Heart right ventricle (tissue), 16 donors: ENCODE measurements at regions not wholly inside any gene's neighbourhood (a gene's known extent, or its start where the extent isn't known, plus 50 kb on each side); places are given as distances from the start of the nearest gene placed in this dataset.

Experiments used
- ATAC-seq, 8 donors: fragments of 200-7000 bp; cut with Tn5 transposase; one replicate each; pipeline ENCODE4 v1.9.1; 2020; ENCODE audit warnings: mild to moderate bottlenecking in 8 of 8, moderate library complexity in 8 of 8, moderate number of reproducible peaks in 1 of 8
- DNase-seq, 2 donors: peaks; one replicate each; pipeline ENCODE4 v3.0.0-alpha.2; 2020
- H3K27ac ChIP-seq, 10 donors: fragments of 200-600 bp; sonication (generic) in 2 of 10; one replicate each; pipeline versions ENCODE4 v1.5.0 to v1.8.0; 2020 to 2022; ENCODE audit warnings: mild to moderate bottlenecking in 3 of 10
- H3K27me3 ChIP-seq, 7 donors: fragments of 200-600 bp; one replicate each; pipeline ENCODE4 v1.8.0; 2021 to 2022; ENCODE audit warnings: mild to moderate bottlenecking in 2 of 7
- H3K36me3 ChIP-seq, 9 donors: fragments of 200-600 bp; sonication (generic) in 1 of 9; one replicate each; pipeline versions ENCODE4 v1.5.0 to v1.8.0; 2020 to 2022; ENCODE audit warnings: mild to moderate bottlenecking in 2 of 9
- H3K4me1 ChIP-seq, 9 donors: fragments of 200-600 bp; sonication (generic) in 1 of 9; one replicate each; pipeline versions ENCODE4 v1.5.0 to v1.8.0; 2020 to 2022; ENCODE audit warnings: mild to moderate bottlenecking in 4 of 9
- H3K4me3 ChIP-seq, 10 donors: fragments of 200-600 bp; sonication (generic) in 2 of 10; one replicate each; pipeline versions ENCODE4 v1.5.0 to v1.8.0; 2020 to 2022; ENCODE audit warnings: mild to moderate bottlenecking in 7 of 10, moderate library complexity in 2 of 10
- H3K9me3 ChIP-seq, 11 donors: fragments of 200-600 bp in 10 of 11; sonication (generic) in 2 of 11; one replicate each; pipeline versions ENCODE4 v1.5.0 to v1.8.0; 2013 to 2022; ENCODE audit warnings: mild to moderate bottlenecking in 2 of 11, control low read depth in 1 of 11, moderate library complexity in 1 of 11
- WGBS, 2 donors: extraction: QIAGEN DNeasy Blood & Tissue Kit; methylation state at CpG; one replicate each; pipeline ENCODE4 v1.1.7; 2013; ENCODE audit warnings: inconsistent platforms in 1 of 2; 5-methylcytosine and 5-hydroxymethylcytosine counted together
- intact Hi-C, 10 donors: fragments of 100-400 bp; cut with DNase I; formaldehyde crosslinking; loops; one replicate each; pipeline versions ENCODE4 v1.11.1 to v1.14.2; 2022
- TF ChIP-seq, protein P1 (sequence below), 9 donors: fragments of 200-600 bp; sonication (generic) in 2 of 9; IDR thresholded peaks; one replicate each; pipeline versions ENCODE4 v1.5.0 to v1.8.0; 2021 to 2022; ENCODE audit warnings: antibody characterized with exemption in 9 of 9, mild to moderate bottlenecking in 5 of 9, moderate library complexity in 1 of 9
- donor health status: Arrhythmogenic right ventricular cardiomyopathy.
- donor health status: ischemic (EF 13 %, LVEDD 7.1; RV severe dilation, severe dysfunction).
- donor health status: healthy with polysubstance abuse.
- donor health status: DM: no; HTN: yes; CAD: no.
- donor health status: DM: no; HTN: no; CAD: no.
- donor health status: ischemic (EF 25% LVEDD 6.9; RV normal size, moderate dysfunction).
- donor health status: ischemic (EF 25% LVEDD 5.7; RV mildly dilated, moderate dysfunction).
- donor health status: healthy.
- donor health status: DM: yes; HTN: yes; CAD: no.
- donor health status: Ischemic cardiomyopathy.
- donor health status: ischemic (EF 35%, LVEDD 5.7; RV mildly dilated, moderate dysfunction).
- donor health status: nonischemic (EF 11% LVEDD 7.7; RV severe dilation, severe dysfunction).
- donor health status: DM: yes; HTN: yes; CAD: no.
- donor health status: PGD.
- donor health status: ischemic (EF 29% LVEDD 5.4; RV normal size, mild dysfunction).
- donor health status: nonischemic (EF 23%, LVEDD 6.1; RV moderate dilation, normal function).

DNA sequence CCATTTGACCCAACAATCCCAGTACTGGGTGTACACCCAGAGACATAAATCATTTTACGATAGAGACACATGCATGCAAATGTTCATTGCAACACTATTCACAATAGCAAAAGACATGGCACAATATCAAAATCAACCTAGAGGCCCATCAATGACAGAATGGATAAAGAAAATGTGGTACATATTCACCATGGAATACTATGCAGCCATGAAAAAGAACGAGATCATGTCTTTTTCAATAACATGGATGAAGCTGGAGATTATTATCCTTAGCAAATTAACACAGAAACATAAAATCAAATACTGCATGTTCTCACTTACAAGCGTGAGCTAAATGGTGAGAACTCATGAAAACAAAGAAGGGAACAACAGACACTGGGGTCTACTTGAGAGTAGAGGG is 249.1 kb downstream of the RASSF9 start:
- intact Hi-C loops: no loop called here
- DNase-seq (no peak), ATAC-seq (no peak)
- no peaks in the 10 kb centered on the region for H3K4me1 ChIP-seq
- peaks cover 0 to 6% (median 0%) of the 10 kb centered on the region in 11 donors for H3K9me3 ChIP-seq
- no peaks in the 10 kb centered on the region for H3K36me3 ChIP-seq
- H3K27me3 ChIP-seq: no peaks in the 10 kb centered on the region
- no peak overlapping the region for H3K27ac ChIP-seq
- TF ChIP-seq, protein P1, sequence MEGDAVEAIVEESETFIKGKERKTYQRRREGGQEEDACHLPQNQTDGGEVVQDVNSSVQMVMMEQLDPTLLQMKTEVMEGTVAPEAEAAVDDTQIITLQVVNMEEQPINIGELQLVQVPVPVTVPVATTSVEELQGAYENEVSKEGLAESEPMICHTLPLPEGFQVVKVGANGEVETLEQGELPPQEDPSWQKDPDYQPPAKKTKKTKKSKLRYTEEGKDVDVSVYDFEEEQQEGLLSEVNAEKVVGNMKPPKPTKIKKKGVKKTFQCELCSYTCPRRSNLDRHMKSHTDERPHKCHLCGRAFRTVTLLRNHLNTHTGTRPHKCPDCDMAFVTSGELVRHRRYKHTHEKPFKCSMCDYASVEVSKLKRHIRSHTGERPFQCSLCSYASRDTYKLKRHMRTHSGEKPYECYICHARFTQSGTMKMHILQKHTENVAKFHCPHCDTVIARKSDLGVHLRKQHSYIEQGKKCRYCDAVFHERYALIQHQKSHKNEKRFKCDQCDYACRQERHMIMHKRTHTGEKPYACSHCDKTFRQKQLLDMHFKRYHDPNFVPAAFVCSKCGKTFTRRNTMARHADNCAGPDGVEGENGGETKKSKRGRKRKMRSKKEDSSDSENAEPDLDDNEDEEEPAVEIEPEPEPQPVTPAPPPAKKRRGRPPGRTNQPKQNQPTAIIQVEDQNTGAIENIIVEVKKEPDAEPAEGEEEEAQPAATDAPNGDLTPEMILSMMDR (IDR thresholded peaks at IDR 0.05): no peak
- H3K4me3 ChIP-seq: no peak overlapping the region
- 93 to 95% methylated on average over 3 of the region's 3 CpGs for WGBS, 2 donors

DNA sequence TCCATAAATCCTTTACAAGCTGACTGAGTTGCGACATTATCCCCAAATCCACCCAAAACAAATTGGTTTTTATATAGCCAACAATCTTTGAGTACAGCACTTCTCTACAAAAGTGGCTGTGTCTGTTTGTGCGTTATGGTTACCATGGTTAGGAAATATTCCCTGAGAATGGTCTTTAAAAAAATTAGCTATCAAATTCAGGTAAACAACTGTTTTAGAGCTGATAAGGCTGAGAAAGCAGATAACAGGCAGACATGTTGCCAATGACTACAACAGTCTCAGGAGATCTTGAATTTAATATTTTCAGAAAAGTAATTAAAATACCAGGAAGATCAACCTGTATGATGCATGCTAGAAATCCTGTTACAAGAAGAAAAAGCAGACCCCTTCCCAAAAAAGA is 248.0 kb downstream of the RASSF9 start:
- no peaks in the 10 kb centered on the region for H3K4me1 ChIP-seq
- intact Hi-C loops: no loop called here
- 71% methylated on average over 2 of the region's 2 CpGs for WGBS, 2 donors
- H3K27me3 ChIP-seq: no peaks in the 10 kb centered on the region
- no peaks in the 10 kb centered on the region for H3K36me3 ChIP-seq
- peaks cover 0 to 6% (median 1%) of the 10 kb centered on the region in 11 donors for H3K9me3 ChIP-seq
- TF ChIP-seq, protein P1 (IDR thresholded peaks at IDR 0.05): no peak
- no peak overlapping the region for H3K4me3 ChIP-seq
- DNase-seq (no peak), ATAC-seq (no peak)
- H3K27ac ChIP-seq: no peak overlapping the region

- TF ChIP-seq, protein P1 (IDR thresholded peaks at IDR 0.05): no peak
- intact Hi-C loops: no loop called here
- Histone ChIP-seq H3K4me3 (no peak overlapping the region), H3K27me3 (no peaks in the 10 kb centered on the region), H3K36me3 (no peaks in the 10 kb centered on the region), H3K4me1 (no peaks in the 10 kb centered on the region), H3K27ac (no peak overlapping the region), H3K9me3 (peaks cover 0 to 16% (median 0%) of the 10 kb centered on the region in 11 donors)
- 83 to 84% methylated on average over 2 of the region's 2 CpGs for WGBS, 2 donors
- DNase-seq (no peak), ATAC-seq (no peak)
Measured at GRCh38 chr12:85600841-85601240, 235.4 kb downstream of the RASSF9 start.

DNA sequence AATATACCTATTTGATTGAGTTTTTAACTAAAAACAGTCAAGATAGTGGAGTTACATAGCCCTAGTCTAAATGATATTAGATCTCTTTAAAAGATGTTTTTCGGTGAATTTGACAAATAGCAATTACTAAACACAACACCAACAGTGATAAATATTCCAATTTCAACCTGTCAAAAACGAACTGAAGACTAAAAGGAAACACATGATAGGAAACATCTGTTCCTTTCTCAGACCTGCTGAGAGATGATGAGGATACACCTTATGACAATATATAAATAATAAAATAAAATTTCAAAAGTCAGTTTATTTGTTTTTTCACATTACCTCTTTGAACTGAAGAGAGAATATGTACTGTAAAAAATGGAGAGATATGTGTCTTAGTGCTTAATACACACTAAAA is 232.7 kb downstream of the RASSF9 start:
- intact Hi-C loops: no loop called here
- no peak overlapping the region for H3K27ac ChIP-seq
- no peaks in the 10 kb centered on the region for H3K27me3 ChIP-seq
- DNase-seq (no peak), ATAC-seq (no peak)
- no peak overlapping the region for H3K4me3 ChIP-seq
- H3K36me3 ChIP-seq: no peaks in the 10 kb centered on the region
- peaks cover 0 to 10% (median 0%) of the 10 kb centered on the region in 11 donors for H3K9me3 ChIP-seq
- H3K4me1 ChIP-seq: no peaks in the 10 kb centered on the region
- 45 to 46% methylated on average over 2 of the region's 2 CpGs for whole genome bisulfite sequencing, 2 donors
- TF ChIP-seq, protein P1 (IDR thresholded peaks at IDR 0.05): no peak
